WTC11 (cell line): ENCODE measurements at regions not wholly inside any gene's neighbourhood (a gene's known extent, or its start where the extent isn't known, plus 50 kb on each side); places are given as distances from the start of the nearest gene placed in this dataset.

Experiments used
- ATAC-seq: fragments of 200-7000 bp; cut with Tn5 transposase; 2 replicates; pipeline ENCODE4 v1.10.0; 2021; ENCODE audit warnings: mild to moderate bottlenecking, moderate library complexity
- CTCF ChIA-PET: fragments of 300-600 bp; sonication (Branson Sonifier 250); formaldehyde crosslinking; loops from one replicate; lab custom pipeline; 2021; ENCODE audit warnings: antibody characterized with exemption; lab: Charles Lee
- POLR2A ChIA-PET: fragments of 350-600 bp; sonication (Branson Sonifier 250); formaldehyde crosslinking; loops from one replicate; lab custom pipeline; 2021; ENCODE audit warnings: antibody characterized with exemption; lab: Charles Lee
- DNase-seq: peaks from one replicate; pipeline ENCODE4 v3.0.0; 2021; ENCODE audit warnings: low spot score
- H3K27ac Mint-ChIP-seq: 2 replicates; pipeline ENCODE4 v1.8.0; 2021; ENCODE audit warnings: mixed read lengths
- H3K27me3 Mint-ChIP-seq: 2 replicates; pipeline ENCODE4 v1.8.0; 2021; ENCODE audit warnings: low read depth, mild to moderate bottlenecking, moderate library complexity, mixed read lengths
- H3K36me3 Mint-ChIP-seq: 2 replicates; pipeline ENCODE4 v1.8.0; 2021; ENCODE audit warnings: mixed read lengths
- H3K4me1 Mint-ChIP-seq: 2 replicates; pipeline ENCODE4 v1.8.0; 2022; ENCODE audit warnings: mixed read lengths
- H3K4me3 Mint-ChIP-seq: 2 replicates; pipeline ENCODE4 v1.8.0; 2021; ENCODE audit warnings: mild to moderate bottlenecking, moderate library complexity, mixed read lengths
- H3K9me3 Mint-ChIP-seq: 2 replicates; pipeline ENCODE4 v1.8.0; 2021; ENCODE audit warnings: mixed read lengths
- AFF4 ChIP-seq: sonication (generic); formaldehyde crosslinking; IDR thresholded peaks from 2 replicates; pipeline ENCODE4 v1.8.1; 2023; ENCODE audit warnings: mild to moderate bottlenecking, missing genetic modification reagents, borderline replicate concordance
- CBFB ChIP-seq: sonication (generic); formaldehyde crosslinking; IDR thresholded peaks from 2 replicates; pipeline ENCODE4 v1.8.1; 2022; ENCODE audit warnings: mild to moderate bottlenecking, low read depth, missing genetic modification reagents
- ESRRA ChIP-seq: sonication (generic); formaldehyde crosslinking; IDR thresholded peaks from 2 replicates; pipeline ENCODE4 v1.8.1; 2022; ENCODE audit warnings: mild to moderate bottlenecking, missing genetic modification reagents, borderline replicate concordance
- FOXJ3 ChIP-seq: sonication (generic); formaldehyde crosslinking; IDR thresholded peaks from 2 replicates; pipeline ENCODE4 v1.9.0; 2021; ENCODE audit warnings: missing genetic modification reagents, mild to moderate bottlenecking, borderline replicate concordance
- FOXP1 ChIP-seq: sonication (generic); formaldehyde crosslinking; IDR thresholded peaks from 2 replicates; pipeline ENCODE4 v1.8.0; 2022; ENCODE audit warnings: missing genetic modification reagents, mild to moderate bottlenecking, moderate library complexity, borderline replicate concordance
- GRHL2 ChIP-seq: fragments of 250-450 bp; sonication (Bioruptor Pico); IDR thresholded peaks from 2 replicates; pipeline ENCODE4 v1.8.0; 2022; ENCODE audit warnings: mild to moderate bottlenecking, moderate library complexity; ENCODE audit not compliant: insufficient replicate concordance, severe bottlenecking
- HMGA2 ChIP-seq: fragments of 250-450 bp; sonication (Bioruptor Pico); IDR thresholded peaks from 2 replicates; pipeline ENCODE4 v1.4.0; 2021; ENCODE audit warnings: mild to moderate bottlenecking, moderate library complexity
- NFYB ChIP-seq: sonication (generic); formaldehyde crosslinking; conservative IDR thresholded peaks from 2 replicates; pipeline ENCODE4 v1.8.0; 2022; ENCODE audit warnings: low read depth, missing genetic modification reagents
- NR3C1 ChIP-seq: sonication (generic); formaldehyde crosslinking; conservative IDR thresholded peaks from 2 replicates; pipeline ENCODE4 v1.8.1; 2023; ENCODE audit warnings: low read depth, mild to moderate bottlenecking, missing genetic modification reagents
- SOX15 ChIP-seq: fragments of 250-450 bp; sonication (Bioruptor Pico); IDR thresholded peaks from 2 replicates; pipeline ENCODE4 v1.9.0; 2021; ENCODE audit warnings: mild to moderate bottlenecking
- SP1 ChIP-seq: sonication (generic); formaldehyde crosslinking; conservative IDR thresholded peaks from 2 replicates; pipeline ENCODE4 v1.8.1; 2022; ENCODE audit warnings: missing genetic modification reagents
- TP53 ChIP-seq: sonication (generic); formaldehyde crosslinking; IDR thresholded peaks from 2 replicates; pipeline ENCODE4 v1.8.1; 2023; ENCODE audit warnings: mild to moderate bottlenecking, missing genetic modification reagents
- ZSCAN18 ChIP-seq: fragments of 250-450 bp; sonication (Bioruptor Pico); IDR thresholded peaks from 2 replicates; pipeline ENCODE4 v2.1.2; 2022; ENCODE audit warnings: mild to moderate bottlenecking, moderate library complexity
- TF ChIP-seq, protein P1 (sequence below): fragments of 200-600 bp; IDR thresholded peaks from 2 replicates; pipeline ENCODE4 v1.8.0; 2022; ENCODE audit warnings: antibody characterized with exemption
- TF ChIP-seq, protein P2 (sequence below): sonication (generic); formaldehyde crosslinking; IDR thresholded peaks from 2 replicates; pipeline ENCODE4 v1.8.0; 2022; ENCODE audit warnings: mild to moderate bottlenecking, missing genetic modification reagents
- TF ChIP-seq, protein P3 (sequence below): sonication (generic); formaldehyde crosslinking; IDR thresholded peaks from 2 replicates; pipeline ENCODE4 v1.8.1; 2022; ENCODE audit warnings: low read depth, missing genetic modification reagents, borderline replicate concordance
- TF ChIP-seq, protein P4 (sequence below): sonication (generic); formaldehyde crosslinking; IDR thresholded peaks from 2 replicates; pipeline ENCODE4 v1.8.1; 2022; ENCODE audit warnings: missing genetic modification reagents, borderline replicate concordance

DNA sequence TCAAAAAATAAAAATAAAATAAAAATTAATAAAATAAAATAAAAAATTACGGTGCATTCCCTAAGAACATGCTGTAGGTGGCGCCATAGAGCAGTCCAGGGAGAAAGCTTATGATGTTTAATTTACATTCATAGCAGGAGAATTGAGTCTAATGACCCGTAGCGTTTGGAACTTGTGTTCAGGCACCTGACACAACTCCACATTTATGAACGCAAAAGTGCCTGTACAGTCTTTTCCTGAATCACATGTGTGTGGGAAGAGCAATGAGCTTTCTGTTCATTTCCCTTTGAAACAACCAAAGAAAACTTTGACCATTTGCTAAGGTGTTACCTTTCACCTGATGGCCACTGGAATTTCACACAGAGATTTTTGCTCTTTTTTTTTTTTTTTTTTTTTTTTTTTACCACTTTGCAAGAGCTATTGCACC, 60.6 kb upstream of the KCNA1 start:
- ATAC-seq = no peak
- CTCF ChIA-PET = interaction anchor here (0.5 to 2.8 kb wide), 32 partner anchors 9 to 885 kb away, joined by 3 to 19 read pairs (median 4); partner anchors contain the start of genes KCNA1 and KCNA5
- DNase-seq = no peak
- POLR2A ChIA-PET = interaction anchor here (0.6 kb wide), 1 partner anchor 113 kb away, joined by 4 read pairs; no protein-coding TSS in a partner anchor
- H3K4me3 Mint-ChIP-seq = no peak overlapping the region
- H3K9me3 Mint-ChIP-seq = no peaks in the 10 kb centered on the region
- H3K27me3 Mint-ChIP-seq = no peaks in the 10 kb centered on the region; the same call in 1 of the 2 replicates
- no peaks in the 10 kb centered on the region for H3K4me1 Mint-ChIP-seq
- H3K27ac Mint-ChIP-seq = no peak overlapping the region
- no peak for TF ChIP-seq SP1 (CRISPR knock-in tag)
- TF ChIP-seq, protein P1, sequence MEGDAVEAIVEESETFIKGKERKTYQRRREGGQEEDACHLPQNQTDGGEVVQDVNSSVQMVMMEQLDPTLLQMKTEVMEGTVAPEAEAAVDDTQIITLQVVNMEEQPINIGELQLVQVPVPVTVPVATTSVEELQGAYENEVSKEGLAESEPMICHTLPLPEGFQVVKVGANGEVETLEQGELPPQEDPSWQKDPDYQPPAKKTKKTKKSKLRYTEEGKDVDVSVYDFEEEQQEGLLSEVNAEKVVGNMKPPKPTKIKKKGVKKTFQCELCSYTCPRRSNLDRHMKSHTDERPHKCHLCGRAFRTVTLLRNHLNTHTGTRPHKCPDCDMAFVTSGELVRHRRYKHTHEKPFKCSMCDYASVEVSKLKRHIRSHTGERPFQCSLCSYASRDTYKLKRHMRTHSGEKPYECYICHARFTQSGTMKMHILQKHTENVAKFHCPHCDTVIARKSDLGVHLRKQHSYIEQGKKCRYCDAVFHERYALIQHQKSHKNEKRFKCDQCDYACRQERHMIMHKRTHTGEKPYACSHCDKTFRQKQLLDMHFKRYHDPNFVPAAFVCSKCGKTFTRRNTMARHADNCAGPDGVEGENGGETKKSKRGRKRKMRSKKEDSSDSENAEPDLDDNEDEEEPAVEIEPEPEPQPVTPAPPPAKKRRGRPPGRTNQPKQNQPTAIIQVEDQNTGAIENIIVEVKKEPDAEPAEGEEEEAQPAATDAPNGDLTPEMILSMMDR = peak; percentile 79
- no peaks in the 10 kb centered on the region for H3K36me3 Mint-ChIP-seq

GRCh38 chr12:4849795-4850345, 59.8 kb upstream of the KCNA1 start:
- H3K9me3 Mint-ChIP-seq = no peaks in the 10 kb centered on the region
- ChIA-PET CTCF (interaction anchor here (0.6 to 2.8 kb wide), 15 partner anchors 8 to 884 kb away, joined by 3 to 19 read pairs (median 4); no protein-coding TSS in a partner anchor), POLR2A (no interaction called here)
- TF ChIP-seq, protein P2, sequence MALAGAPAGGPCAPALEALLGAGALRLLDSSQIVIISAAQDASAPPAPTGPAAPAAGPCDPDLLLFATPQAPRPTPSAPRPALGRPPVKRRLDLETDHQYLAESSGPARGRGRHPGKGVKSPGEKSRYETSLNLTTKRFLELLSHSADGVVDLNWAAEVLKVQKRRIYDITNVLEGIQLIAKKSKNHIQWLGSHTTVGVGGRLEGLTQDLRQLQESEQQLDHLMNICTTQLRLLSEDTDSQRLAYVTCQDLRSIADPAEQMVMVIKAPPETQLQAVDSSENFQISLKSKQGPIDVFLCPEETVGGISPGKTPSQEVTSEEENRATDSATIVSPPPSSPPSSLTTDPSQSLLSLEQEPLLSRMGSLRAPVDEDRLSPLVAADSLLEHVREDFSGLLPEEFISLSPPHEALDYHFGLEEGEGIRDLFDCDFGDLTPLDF (CRISPR knock-in tag) = no peak
- TF ChIP-seq, protein P3, sequence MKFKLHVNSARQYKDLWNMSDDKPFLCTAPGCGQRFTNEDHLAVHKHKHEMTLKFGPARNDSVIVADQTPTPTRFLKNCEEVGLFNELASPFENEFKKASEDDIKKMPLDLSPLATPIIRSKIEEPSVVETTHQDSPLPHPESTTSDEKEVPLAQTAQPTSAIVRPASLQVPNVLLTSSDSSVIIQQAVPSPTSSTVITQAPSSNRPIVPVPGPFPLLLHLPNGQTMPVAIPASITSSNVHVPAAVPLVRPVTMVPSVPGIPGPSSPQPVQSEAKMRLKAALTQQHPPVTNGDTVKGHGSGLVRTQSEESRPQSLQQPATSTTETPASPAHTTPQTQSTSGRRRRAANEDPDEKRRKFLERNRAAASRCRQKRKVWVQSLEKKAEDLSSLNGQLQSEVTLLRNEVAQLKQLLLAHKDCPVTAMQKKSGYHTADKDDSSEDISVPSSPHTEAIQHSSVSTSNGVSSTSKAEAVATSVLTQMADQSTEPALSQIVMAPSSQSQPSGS = no peak
- no peak for TF ChIP-seq SOX15 (CRISPR knock-in tag)
- no peak for TF ChIP-seq FOXJ3 (CRISPR knock-in tag)
- H3K4me1 Mint-ChIP-seq = no peaks in the 10 kb centered on the region
- H3K27ac Mint-ChIP-seq = no peak overlapping the region; the same call in 1 of the 2 replicates
- no peak overlapping the region for H3K4me3 Mint-ChIP-seq
- no peaks in the 10 kb centered on the region for H3K36me3 Mint-ChIP-seq
- ATAC-seq = no peak
- no peaks in the 10 kb centered on the region; the same call in 1 of the 2 replicates for H3K27me3 Mint-ChIP-seq
- DNase-seq = no peak

- POLR2A ChIA-PET = no interaction called here
- Mint-ChIP-seq H3K4me1 (peaks cover 4% of the 10 kb centered on the region; the same call in 1 of the 2 replicates), H3K4me3 (no peak overlapping the region), H3K36me3 (no peaks in the 10 kb centered on the region), H3K27me3 (no peaks in the 10 kb centered on the region; the same call in 1 of the 2 replicates), H3K9me3 (no peaks in the 10 kb centered on the region), H3K27ac (no peak overlapping the region)
- CTCF ChIA-PET = no interaction called here
- ATAC-seq (no peak), DNase-seq (no peak)
- TF ChIP-seq CBFB (CRISPR knock-in tag) (no peak), HMGA2 (CRISPR knock-in tag) (no peak), GRHL2 (CRISPR knock-in tag) (no peak), NR3C1 (CRISPR knock-in tag) (no peak), TP53 (CRISPR knock-in tag) (no peak), AFF4 (no peak), SP1 (CRISPR knock-in tag) (no peak), ESRRA (CRISPR knock-in tag) (no peak), FOXP1 (CRISPR knock-in tag) (no peak), ZSCAN18 (CRISPR knock-in tag) (no peak), NFYB (CRISPR knock-in tag) (no peak)
- TF ChIP-seq, protein P4, sequence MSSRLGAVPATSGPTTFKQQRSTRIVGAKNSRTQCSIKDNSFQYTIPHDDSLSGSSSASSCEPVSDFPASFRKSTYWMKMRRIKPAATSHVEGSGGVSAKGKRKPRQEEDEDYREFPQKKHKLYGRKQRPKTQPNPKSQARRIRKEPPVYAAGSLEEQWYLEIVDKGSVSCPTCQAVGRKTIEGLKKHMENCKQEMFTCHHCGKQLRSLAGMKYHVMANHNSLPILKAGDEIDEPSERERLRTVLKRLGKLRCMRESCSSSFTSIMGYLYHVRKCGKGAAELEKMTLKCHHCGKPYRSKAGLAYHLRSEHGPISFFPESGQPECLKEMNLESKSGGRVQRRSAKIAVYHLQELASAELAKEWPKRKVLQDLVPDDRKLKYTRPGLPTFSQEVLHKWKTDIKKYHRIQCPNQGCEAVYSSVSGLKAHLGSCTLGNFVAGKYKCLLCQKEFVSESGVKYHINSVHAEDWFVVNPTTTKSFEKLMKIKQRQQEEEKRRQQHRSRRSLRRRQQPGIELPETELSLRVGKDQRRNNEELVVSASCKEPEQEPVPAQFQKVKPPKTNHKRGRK (CRISPR knock-in tag) = no peak
- TF ChIP-seq, protein P3 = no peak
These were observed 58.8 kb upstream of the KCNA1 start for GRCh38 chr12:4850857-4851380.
